ENCODE measurements at regions not wholly inside any gene's neighbourhood (a gene's known extent, or its start where the extent isn't known, plus 50 kb on each side); places are given as distances from the start of the nearest gene placed in this dataset.

GRCh38 chr7:48760528-48761265 lies 163.7 kb upstream of the CDC14C start:
- intact Hi-C loops (cut with micrococcal nuclease; ENCODE audit: unreplicated experiment) (no loop called here), in situ Hi-C loops (cut with MboI) (no loop called here)
- Histone ChIP-seq H3K4me2 (ENCODE audit: control insufficient read depth, insufficient read depth) (no peak overlapping the region), H3K79me2 (ENCODE audit: control insufficient read depth, insufficient read depth, low read length) (no peaks in the 10 kb centered on the region), H3K27ac (ENCODE audit: control insufficient read depth, insufficient read depth) (no peak overlapping the region), H3K36me3 (ENCODE audit: control insufficient read depth in 2 of 2, insufficient read depth in 2 of 2, low read length in 1 of 2) (no peaks in the 10 kb centered on the region), H3K4me1 (ENCODE audit: control insufficient read depth, insufficient read depth, low read length) (no peaks in the 10 kb centered on the region), H3K9me3 (replicated peaks; ENCODE audit: control insufficient read depth, insufficient read depth, low read length) (no peaks in the 10 kb centered on the region), H2AFZ (ENCODE audit: control insufficient read depth, low read depth, low read length) (no peak overlapping the region), H3K4me3 (no peak overlapping the region), H3K9ac (ENCODE audit: control insufficient read depth, insufficient read depth, low read length) (no peak overlapping the region), H4K20me1 (ENCODE audit: control insufficient read depth, insufficient read depth) (no peaks in the 10 kb centered on the region), H3K27me3 (replicated peaks in 1 of 2; ENCODE audit: control insufficient read depth in 2 of 2, insufficient read depth in 2 of 2, low read length in 1 of 2) (no peaks in the 10 kb centered on the region)
- no peak for FAIRE-seq
- 8% methylated on average over 5 of the region's 5 CpGs for WGBS (ENCODE audit: insufficient coverage, insufficient replicate concordance, low lambda C conversion rate, missing lambda C conversion rate)
- BruUV-seq (replicated peaks): no TSS peak
- no peak for ATAC-seq
- ChIA-PET CTCF (no interaction called here), POLR2A (no interaction called here), SMC1A (ENCODE audit: uncharacterized antibody, unreplicated experiment) (no interaction called here), RAD21 (ENCODE audit: unreplicated experiment) (no interaction called here)
- no peak for DNase-seq (ENCODE audit: low read depth, low spot score)
- TF ChIP-seq BRCA1 (IDR thresholded peaks at IDR 0.05; ENCODE audit: low read depth, low read length) (no peak), NFXL1 (IDR thresholded peaks at IDR 0.05; ENCODE audit: borderline replicate concordance) (no peak), NFYA (IDR thresholded peaks at IDR 0.05; ENCODE audit: borderline replicate concordance, low read depth, low read length) (no peak), MTA2 (IDR thresholded peaks at IDR 0.05; ENCODE audit: low read depth) (no peak), ATF3 (IDR thresholded peaks at IDR 0.05; ENCODE audit: borderline replicate concordance, extremely low read depth, low read depth, low read length) (no peak), MLLT1 (IDR thresholded peaks at IDR 0.05) (no peak), HDAC6 (IDR thresholded peaks at IDR 0.05; ENCODE audit: unreplicated experiment) (no peak), FOS (IDR thresholded peaks at IDR 0.05; ENCODE audit: borderline replicate concordance, extremely low read depth, insufficient read length) (no peak), RB1 (IDR thresholded peaks at IDR 0.05; ENCODE audit: borderline replicate concordance) (no peak), ZBTB40 (IDR thresholded peaks at IDR 0.05; ENCODE audit: borderline replicate concordance) (no peak), YBX1 (IDR thresholded peaks at IDR 0.05) (no peak), TAF1 (IDR thresholded peaks at IDR 0.05; ENCODE audit: borderline replicate concordance, low read depth, low read length) (no peak)
